T-helper 2 cell (primary cell): ENCODE measurements at regions not wholly inside any gene's neighbourhood (a gene's known extent, or its start where the extent isn't known, plus 50 kb on each side); places are given as distances from the start of the nearest gene placed in this dataset.
"Not testable (repeated sequence)": the region's sequence is repeated elsewhere in the genome, so short reads cannot be mapped to it uniquely, and the experiment has no call there.

Source experiments
- DNase-seq, 5 experiments: peaks; one replicate each; pipeline versions ENCODE4 v3.0.0 to v3.0.0-alpha.2; 2012 to 2022

DNA sequence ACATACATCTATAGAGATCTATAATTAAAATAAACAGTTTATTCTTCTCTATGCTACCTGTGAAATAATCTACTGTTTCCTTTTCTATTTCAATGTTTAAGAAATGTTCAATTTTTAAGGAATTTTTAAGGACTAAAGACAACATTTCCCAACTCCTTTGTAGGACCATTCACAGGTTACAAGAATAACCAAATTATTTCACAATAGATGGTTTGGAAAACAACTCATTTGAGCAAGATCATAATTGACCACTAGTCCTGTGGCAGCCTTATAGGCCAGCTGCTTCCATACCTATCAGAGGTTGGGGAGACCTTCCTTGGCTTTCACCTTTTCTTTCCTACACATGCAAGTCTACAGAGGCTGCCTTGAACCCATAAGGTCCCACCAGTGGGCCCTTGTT is 193.7 kb downstream of the TTC39B start:
- no peak for DNase-seq

DNA sequence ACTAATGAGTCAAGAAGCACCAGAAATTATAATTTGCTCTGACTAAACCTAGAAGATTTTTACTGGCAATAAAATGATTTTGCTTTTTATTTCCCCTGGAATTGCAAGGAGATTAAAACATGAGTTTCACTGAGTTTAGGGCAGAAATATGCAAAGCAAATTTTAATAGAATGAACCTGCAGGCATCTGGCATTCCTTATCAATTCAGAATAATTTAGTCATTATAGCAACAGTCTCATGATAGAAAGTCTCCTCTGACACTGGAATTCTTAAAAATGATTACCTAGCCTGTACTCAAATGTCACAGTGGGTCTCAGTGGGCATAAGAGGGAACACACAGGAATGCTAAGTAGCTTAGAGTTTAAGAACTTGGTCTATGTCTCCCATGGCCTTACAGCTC is 195.9 kb downstream of the TTC39B start:
- no peak for DNase-seq

DNA sequence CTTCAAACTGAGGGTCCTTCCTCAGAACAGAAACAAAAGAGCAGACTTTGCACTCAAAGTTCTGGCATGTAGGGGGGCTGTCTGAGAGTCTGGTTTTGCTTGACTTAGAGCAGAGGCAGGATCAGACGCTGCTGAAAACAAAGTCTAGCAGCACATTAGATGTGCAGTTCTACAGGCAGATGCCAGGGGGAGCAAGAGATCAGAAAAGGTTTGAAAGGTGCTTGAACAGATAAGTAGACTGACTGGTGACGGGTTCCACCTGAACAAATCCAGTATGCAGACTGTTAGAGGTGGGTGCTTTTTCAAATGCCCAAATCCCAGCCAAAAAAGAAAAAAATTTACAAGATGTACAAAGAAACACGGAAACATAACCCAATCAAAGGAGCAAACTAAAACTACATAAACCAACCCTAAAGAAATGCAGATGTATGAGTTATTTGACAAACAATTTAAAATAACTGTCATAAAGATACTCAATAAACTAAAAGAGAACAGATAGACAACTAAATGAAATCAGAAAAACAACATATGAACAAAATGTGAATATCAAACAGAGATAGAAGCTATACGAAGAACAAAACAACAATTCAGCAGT is 194.7 kb upstream of the FREM1 start:
- peak in 3 of 5 experiments; percentile 4 to 52 (median 19) for DNase-seq

GRCh38 chr9:15103290-15103689 is 193.1 kb upstream of the FREM1 start:
- peak in 1 of 5 experiments; percentile 7 for DNase-seq

DNA sequence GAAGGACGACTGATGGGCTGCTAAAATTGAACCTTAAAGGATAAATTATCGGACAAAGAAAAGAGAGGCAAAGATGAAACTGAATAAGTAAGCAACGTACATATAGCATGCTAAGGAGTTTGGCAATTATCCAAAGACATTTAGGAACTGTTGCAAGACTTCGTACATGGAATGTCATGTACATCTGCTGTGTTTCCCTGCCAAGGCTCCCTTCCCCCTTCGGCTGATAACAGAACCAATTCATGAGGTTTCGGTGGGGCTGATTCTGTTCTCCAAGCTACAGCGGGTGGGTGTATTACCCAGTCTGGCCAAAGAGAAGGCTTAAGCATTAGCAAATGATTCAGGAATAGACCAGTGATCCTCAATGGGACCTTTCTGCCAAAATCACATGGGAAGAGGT is 190.9 kb upstream of the FREM1 start:
- no peak for DNase-seq

- DNase-seq, result no peak
These were observed 190.3 kb upstream of the FREM1 start for GRCh38 chr9:15100571-15100970.

GRCh38 chr9:15096972-15097371 is 186.7 kb upstream of the FREM1 start:
- DNase-seq, result no peak

- DNase-seq, result no peak
These were observed 176.6 kb upstream of the FREM1 start for GRCh38 chr9:15086778-15087324.

DNA sequence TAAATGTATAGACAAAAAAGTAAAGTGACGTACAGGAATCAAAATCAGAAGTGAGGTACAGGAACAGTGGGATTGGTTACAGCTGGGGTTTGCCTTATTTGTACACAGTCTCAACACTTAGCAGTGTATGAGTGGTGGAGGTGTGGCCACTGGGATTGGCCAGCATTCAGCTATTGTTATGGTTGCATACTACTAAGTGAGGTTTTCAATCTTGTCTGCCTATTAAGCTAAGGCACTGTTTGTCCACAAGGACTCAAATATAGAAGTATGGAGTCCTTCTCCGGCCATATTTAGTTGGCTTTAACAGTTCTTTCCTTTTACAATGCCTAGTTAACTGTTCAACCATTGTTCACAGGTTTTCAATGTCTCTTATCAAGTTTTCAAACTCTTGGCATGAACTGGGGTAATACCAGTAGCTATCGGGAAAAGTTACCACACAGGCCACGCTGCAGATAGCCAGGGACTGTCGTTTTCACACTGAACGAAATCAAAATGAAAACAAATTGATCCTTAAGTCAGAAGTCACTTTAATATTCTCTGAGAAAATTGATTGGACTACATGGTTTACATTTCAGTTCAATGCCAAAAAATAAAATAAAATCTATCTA is 176.0 kb upstream of the FREM1 start:
- DNase-seq, result no peak

- DNase-seq, result no peak
These were observed 171.0 kb upstream of the FREM1 start for GRCh38 chr9:15081021-15081753.

DNA sequence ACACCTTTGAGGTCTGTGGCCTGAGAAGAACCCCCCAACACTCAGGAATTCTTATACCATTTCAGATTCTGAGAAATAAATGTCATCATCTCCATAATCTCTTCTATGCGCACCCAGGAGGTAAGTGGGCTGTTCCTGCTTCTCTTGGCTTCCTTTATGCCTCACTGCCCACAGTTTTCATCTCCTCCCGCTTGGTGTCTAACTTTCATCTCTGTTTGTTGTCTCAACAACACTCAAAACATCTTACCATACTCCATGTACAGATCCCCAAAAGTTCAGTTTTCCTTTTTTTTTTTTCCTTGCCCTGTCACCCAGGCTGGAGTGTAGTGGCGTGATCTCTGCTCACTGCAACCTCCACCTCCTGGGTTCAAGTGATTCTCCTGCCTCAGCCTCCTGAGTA is 170.2 kb upstream of the FREM1 start:
- no peak for DNase-seq

- DNase-seq, result no peak
These were observed 169.8 kb upstream of the FREM1 start for GRCh38 chr9:15079989-15080388.

- no peak for DNase-seq
These were observed 167.9 kb upstream of the FREM1 start for GRCh38 chr9:15077946-15078729.

DNA sequence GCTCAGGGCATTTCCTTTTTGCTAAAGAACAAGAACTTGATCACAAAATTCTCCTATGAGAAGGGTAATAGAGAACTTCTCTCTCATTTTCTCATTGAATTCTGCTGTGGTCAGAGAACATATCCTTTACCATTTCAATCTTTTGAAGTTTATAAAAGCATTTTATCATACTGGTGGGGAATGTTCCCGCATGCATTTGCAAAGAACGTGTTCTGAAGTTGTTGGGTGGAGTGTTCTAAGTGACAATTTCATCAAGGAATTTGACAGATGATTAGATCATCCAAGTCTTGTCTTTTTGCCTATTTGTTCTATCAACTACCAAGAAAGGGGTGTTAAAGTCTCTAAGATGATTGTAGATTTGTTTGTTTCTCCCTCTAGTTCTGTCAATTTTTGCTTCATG is 163.4 kb upstream of the FREM1 start:
- no peak for DNase-seq

DNA sequence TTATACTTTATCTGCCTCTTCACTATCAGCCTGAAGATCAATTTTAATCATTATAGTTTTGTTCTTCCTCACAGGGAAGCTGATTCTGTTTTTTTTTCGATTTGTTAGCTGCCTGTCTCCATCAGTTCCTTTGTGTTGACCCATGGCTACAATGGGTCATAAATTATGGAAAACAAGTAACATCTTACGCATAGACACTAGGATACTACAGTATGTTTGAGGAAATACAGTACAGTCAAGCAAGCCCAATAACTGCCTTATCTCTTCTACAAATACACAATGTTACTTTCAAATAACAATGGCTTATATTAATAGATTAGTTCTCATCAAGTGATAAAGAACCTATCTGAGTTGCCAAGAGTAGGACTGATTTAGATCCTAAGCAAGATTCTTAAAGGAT is 160.5 kb upstream of the FREM1 start:
- no peak for DNase-seq

- no peak for DNase-seq
These were observed 158.9 kb upstream of the FREM1 start for GRCh38 chr9:15069106-15069505.

DNA sequence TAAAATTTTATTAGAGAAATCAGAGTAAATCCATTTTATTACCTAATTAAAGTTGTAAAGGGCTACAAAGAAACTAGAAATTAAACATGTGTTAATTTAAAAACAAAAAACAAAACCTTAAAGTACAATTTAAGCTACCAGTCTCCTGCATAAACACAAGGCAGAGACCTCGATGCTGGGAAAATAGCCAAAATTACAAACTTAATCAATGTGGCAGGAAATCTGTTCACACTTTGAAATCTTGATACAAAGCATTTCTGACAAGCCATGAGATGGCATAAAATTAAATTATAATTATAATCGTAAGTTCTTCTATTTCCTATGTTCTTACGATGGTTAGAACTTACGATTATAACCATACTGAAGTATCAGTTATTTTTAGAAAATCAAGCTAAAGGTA is 158.0 kb upstream of the FREM1 start:
- no peak for DNase-seq

GRCh38 chr9:15059003-15059402 is 148.8 kb upstream of the FREM1 start:
- no peak for DNase-seq

- no peak for DNase-seq
These were observed 148.0 kb upstream of the FREM1 start for GRCh38 chr9:15058236-15058635.

GRCh38 chr9:15055284-15055683 is 145.1 kb upstream of the FREM1 start:
- DNase-seq, result not testable (repeated sequence)

- no peak for DNase-seq
These were observed 138.5 kb upstream of the FREM1 start for GRCh38 chr9:15048772-15049171.

GRCh38 chr9:15047028-15047551 is 136.9 kb upstream of the FREM1 start:
- DNase-seq, result no peak

DNA sequence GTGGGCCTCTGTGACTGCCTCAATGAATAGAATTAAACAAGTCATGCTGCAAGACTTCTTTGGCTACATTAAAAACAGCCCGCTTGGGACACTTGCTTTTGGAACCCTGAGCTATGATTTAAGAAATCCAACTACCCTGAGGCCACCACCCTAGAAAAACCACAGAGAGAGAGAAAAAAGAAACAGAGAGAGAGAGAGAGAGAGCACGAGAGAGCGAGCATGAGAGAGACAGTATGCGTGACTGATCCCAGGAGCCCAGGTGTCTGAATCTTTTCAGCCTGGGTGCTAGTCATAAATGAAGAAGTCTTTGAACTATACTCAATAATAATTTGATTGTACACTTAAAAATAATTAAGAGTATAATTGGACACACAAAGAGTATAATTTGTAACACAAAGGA is 123.1 kb upstream of the FREM1 start:
- DNase-seq, result no peak
